ENCODE measurements at regions not wholly inside any gene's neighbourhood (a gene's known extent, or its start where the extent isn't known, plus 50 kb on each side); places are given as distances from the start of the nearest gene placed in this dataset.

GRCh38 chr2:200222791-200223190 is 83.7 kb upstream of the SPATS2L start:
- Histone ChIP-seq H3F3A (replicated peaks; ENCODE audit: low read depth) (no peaks in the 10 kb centered on the region), H3K9me2 (ENCODE audit: insufficient read depth) (peaks cover 17% of the 10 kb centered on the region; the same call in 1 of the 2 replicates), H3K79me2 (replicated peaks; ENCODE audit: insufficient read depth) (no peaks in the 10 kb centered on the region), H3K36me3 (ENCODE audit: insufficient read depth) (no peaks in the 10 kb centered on the region), H3K27ac (ENCODE audit: low read depth) (no peak overlapping the region), H3K4me2 (no peak overlapping the region), H3K27me3 (ENCODE audit: insufficient read depth) (no peaks in the 10 kb centered on the region), H3K4me3 (no peak overlapping the region), H3K4me1 (ENCODE audit: insufficient read depth) (peaks cover 28% of the 10 kb centered on the region), H4K20me1 (replicated peaks; ENCODE audit: insufficient read depth) (no peaks in the 10 kb centered on the region), H2AFZ (peak overlapping the region; percentile 57; the same call in 1 of the 2 replicates)
- Mint-ChIP-seq H3K27ac (no peak overlapping the region), H3K27me3 (ENCODE audit: insufficient read depth, low read depth, poor library complexity) (peaks cover 7% of the 10 kb centered on the region), H3K9me3 (no peaks in the 10 kb centered on the region; the same call in 2 of the 3 replicates), H3K4me1 (peaks cover 22% of the 10 kb centered on the region), H3K36me3 (ENCODE audit: low read depth) (no peaks in the 10 kb centered on the region; the same call in 2 of the 3 replicates), H3K4me3 (no peak overlapping the region)
- no peak for DNase-seq (ENCODE audit: low spot score)
- no peak for ATAC-seq
- TF ChIP-seq CTCF (conservative IDR thresholded peaks at IDR 0.05; ENCODE audit: low read depth in 2 of 2) = no peak
- no peak for TF ChIP-seq NANOG (IDR thresholded peaks at IDR 0.05; ENCODE audit: borderline replicate concordance)
- TF ChIP-seq, protein P1, sequence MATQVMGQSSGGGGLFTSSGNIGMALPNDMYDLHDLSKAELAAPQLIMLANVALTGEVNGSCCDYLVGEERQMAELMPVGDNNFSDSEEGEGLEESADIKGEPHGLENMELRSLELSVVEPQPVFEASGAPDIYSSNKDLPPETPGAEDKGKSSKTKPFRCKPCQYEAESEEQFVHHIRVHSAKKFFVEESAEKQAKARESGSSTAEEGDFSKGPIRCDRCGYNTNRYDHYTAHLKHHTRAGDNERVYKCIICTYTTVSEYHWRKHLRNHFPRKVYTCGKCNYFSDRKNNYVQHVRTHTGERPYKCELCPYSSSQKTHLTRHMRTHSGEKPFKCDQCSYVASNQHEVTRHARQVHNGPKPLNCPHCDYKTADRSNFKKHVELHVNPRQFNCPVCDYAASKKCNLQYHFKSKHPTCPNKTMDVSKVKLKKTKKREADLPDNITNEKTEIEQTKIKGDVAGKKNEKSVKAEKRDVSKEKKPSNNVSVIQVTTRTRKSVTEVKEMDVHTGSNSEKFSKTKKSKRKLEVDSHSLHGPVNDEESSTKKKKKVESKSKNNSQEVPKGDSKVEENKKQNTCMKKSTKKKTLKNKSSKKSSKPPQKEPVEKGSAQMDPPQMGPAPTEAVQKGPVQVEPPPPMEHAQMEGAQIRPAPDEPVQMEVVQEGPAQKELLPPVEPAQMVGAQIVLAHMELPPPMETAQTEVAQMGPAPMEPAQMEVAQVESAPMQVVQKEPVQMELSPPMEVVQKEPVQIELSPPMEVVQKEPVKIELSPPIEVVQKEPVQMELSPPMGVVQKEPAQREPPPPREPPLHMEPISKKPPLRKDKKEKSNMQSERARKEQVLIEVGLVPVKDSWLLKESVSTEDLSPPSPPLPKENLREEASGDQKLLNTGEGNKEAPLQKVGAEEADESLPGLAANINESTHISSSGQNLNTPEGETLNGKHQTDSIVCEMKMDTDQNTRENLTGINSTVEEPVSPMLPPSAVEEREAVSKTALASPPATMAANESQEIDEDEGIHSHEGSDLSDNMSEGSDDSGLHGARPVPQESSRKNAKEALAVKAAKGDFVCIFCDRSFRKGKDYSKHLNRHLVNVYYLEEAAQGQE (IDR thresholded peaks at IDR 0.05; ENCODE audit: unreplicated experiment) = no peak
- no peak for TF ChIP-seq STAT1 (IDR thresholded peaks at IDR 0.05; ENCODE audit: unreplicated experiment)
- no peak for TF ChIP-seq ZNF331 (CRISPR knock-in tag; IDR thresholded peaks at IDR 0.05; ENCODE audit: low read depth)
- TF ChIP-seq EZH2 (IDR thresholded peaks at IDR 0.05; ENCODE audit: low read depth, unreplicated experiment) = no peak
- TF ChIP-seq JUNB (IDR thresholded peaks at IDR 0.05; ENCODE audit: unreplicated experiment) = no peak

GRCh38 chr2:200223205-200223784 is 83.2 kb upstream of the SPATS2L start:
- Mint-ChIP-seq H3K4me3 (no peak overlapping the region), H3K27me3 (ENCODE audit: insufficient read depth, low read depth, poor library complexity) (peaks cover 7% of the 10 kb centered on the region), H3K9me3 (no peaks in the 10 kb centered on the region; the same call in 2 of the 3 replicates), H3K27ac (no peak overlapping the region), H3K4me1 (peaks cover 22% of the 10 kb centered on the region), H3K36me3 (ENCODE audit: low read depth) (no peaks in the 10 kb centered on the region; the same call in 2 of the 3 replicates)
- Histone ChIP-seq H3K4me1 (ENCODE audit: insufficient read depth) (peaks cover 28% of the 10 kb centered on the region), H4K20me1 (replicated peaks; ENCODE audit: insufficient read depth) (no peaks in the 10 kb centered on the region), H3K4me3 (no peak overlapping the region), H3K27me3 (ENCODE audit: insufficient read depth) (no peaks in the 10 kb centered on the region), H3K4me2 (no peak overlapping the region), H3K36me3 (ENCODE audit: insufficient read depth) (no peaks in the 10 kb centered on the region), H3F3A (replicated peaks; ENCODE audit: low read depth) (no peaks in the 10 kb centered on the region), H3K79me2 (replicated peaks; ENCODE audit: insufficient read depth) (no peaks in the 10 kb centered on the region), H3K9me2 (ENCODE audit: insufficient read depth) (peaks cover 17% of the 10 kb centered on the region; the same call in 1 of the 2 replicates), H2AFZ (peak overlapping the region; percentile 69), H3K27ac (ENCODE audit: low read depth) (no peak overlapping the region)
- no peak for TF ChIP-seq POLR2AphosphoS5 (IDR thresholded peaks at IDR 0.05; ENCODE audit: low read depth)
- ATAC-seq = no peak
- DNase-seq (ENCODE audit: low spot score) = no peak

All from GM23338 (cell line).